CMK (cell line): ENCODE measurements at regions not wholly inside any gene's neighbourhood (a gene's known extent, or its start where the extent isn't known, plus 50 kb on each side); places are given as distances from the start of the nearest gene placed in this dataset.
"Not testable (repeated sequence)": the region's sequence is repeated elsewhere in the genome, so short reads cannot be mapped to it uniquely, and the experiment has no call there.

Source experiments
- DNase-seq: peaks from one replicate; pipeline ENCODE4 v3.0.0-alpha.2; 2010; ENCODE audit warnings: low read depth

GRCh38 chr11:34754171-34754823, 133.4 kb downstream of the EHF start:
- DNase-seq, result no peak

- DNase-seq, result no peak
These were observed 130.0 kb downstream of the EHF start for GRCh38 chr11:34750692-34751405.

GRCh38 chr11:34749666-34750659, 129.1 kb downstream of the EHF start:
- no peak for DNase-seq

DNA sequence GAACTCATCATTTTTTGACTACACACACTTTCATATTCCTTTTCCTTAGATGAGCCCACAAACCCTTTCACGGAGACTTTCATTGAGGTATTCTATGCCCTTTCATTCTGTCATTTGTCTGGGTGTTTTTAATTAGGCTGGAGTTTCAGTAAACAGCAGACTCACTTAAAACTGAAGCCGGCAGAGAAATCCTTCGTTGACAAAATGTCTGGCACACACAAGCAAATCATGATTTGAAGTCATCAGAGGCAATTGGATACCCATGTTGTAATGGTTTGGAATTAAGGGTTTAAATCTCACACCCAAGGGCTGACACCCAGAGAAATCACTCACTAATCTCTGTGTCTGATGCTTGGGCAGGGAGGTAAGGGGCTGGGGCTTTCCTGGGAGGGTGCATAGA, 127.1 kb downstream of the EHF start:
- no peak for DNase-seq

GRCh38 chr11:34747251-34747650, 126.4 kb downstream of the EHF start:
- DNase-seq, result no peak

DNA sequence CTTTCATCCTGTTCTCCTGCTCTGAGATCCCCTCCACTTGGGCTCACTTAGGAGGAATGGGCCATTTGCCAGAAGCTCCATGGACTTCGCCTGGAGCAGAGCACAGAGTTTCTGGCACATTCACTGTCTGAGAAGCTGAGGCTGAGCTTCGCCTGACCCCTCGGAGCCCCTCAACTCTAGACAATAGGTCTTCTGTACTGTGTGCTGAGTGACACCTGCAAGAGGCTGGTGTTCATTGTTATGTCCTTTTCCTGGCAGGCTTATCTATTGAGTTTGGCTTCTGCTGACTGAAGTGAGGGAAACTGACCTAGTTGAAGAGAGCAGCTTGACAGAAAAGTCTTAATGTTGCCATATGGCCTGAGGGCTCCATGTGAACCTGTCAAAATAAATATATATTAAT, 124.3 kb downstream of the EHF start:
- DNase-seq, result no peak

GRCh38 chr11:34744511-34744910, 123.6 kb downstream of the EHF start:
- no peak for DNase-seq

DNA sequence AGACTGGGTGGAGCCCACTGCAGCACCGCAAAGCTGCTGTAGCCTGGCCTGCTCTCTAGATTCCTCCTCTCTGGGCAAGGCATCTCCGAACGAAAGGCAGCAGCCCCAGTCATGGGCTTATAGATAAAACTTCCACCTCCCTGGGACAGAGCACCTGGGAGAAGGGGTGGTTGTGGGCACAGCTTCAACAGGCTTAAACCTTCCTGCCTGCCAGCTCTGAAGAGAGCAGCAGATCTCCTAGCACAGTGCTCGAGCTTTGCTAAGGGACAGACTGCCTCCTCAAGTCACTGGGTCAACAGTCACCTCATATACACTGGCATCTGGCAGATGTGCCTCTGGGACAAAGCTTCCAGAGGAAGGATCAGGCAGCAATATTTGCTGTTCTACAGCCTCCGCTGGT, 117.3 kb downstream of the EHF start:
- no peak for DNase-seq

- no peak for DNase-seq
These were observed 111.9 kb downstream of the EHF start for GRCh38 chr11:34732831-34733230.

- DNase-seq, result no peak
These were observed 110.7 kb downstream of the EHF start for GRCh38 chr11:34731603-34732002.

DNA sequence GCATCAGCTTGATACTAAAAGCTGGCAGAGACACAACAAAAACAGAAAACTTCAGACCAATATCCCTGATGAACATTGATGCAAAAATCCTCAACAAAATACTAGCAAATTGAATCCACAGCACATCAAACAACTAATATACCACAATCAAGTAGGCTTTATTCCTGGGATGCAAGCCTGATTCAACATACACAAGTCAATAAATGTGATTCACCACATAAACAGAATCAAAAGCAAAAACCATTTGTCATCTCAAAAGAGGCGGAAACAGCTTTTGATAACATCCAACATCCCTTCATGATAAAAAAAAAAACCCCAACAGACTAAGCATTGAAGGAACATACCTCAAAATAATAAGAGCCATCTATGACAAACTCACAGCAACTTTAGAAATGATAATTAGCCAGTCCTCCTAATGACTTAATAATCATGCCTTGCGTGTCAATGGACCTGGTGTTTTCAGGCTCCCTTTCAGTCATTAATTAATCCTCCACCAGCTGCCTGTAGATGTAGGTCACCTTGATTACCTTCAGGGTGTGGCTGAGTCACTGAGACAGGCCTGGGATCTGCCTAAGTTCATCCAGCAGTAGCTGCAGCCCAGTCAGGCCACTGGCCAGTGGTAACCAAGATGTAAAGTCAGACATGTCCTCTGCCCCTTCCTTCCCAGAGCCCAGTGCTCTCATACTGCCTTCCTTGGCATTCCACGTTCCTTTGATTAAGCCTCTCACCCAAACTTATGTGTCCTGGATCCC, 109.8 kb downstream of the EHF start:
- no peak for DNase-seq

GRCh38 chr11:34728609-34729008, 107.7 kb downstream of the EHF start:
- no peak for DNase-seq

DNA sequence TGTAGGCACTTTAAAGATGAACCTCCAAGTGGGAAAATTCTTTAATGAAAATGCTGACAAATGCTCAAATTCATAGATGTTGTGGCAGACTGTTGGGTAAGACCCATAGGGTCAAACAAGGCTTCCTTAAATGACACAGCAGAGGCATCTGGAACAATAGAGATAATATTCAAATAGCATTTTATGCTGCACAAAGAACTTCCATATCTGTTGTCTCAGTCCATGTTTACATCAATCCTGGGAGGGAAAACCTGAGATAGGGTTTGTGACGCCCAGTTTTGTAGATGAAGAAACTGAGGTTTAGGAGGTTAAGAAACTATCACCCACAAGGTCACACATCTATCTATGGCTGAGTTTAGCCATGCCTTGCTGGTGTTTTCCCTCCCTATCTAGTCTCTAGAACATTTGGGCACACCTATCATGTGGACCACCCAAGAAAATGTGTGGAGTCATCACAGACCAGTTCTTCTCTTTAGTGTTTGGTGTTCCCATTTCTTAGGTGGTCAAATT, 106.4 kb downstream of the EHF start:
- no peak for DNase-seq

- DNase-seq, result no peak
These were observed 104.1 kb downstream of the EHF start for GRCh38 chr11:34724973-34725372.

DNA sequence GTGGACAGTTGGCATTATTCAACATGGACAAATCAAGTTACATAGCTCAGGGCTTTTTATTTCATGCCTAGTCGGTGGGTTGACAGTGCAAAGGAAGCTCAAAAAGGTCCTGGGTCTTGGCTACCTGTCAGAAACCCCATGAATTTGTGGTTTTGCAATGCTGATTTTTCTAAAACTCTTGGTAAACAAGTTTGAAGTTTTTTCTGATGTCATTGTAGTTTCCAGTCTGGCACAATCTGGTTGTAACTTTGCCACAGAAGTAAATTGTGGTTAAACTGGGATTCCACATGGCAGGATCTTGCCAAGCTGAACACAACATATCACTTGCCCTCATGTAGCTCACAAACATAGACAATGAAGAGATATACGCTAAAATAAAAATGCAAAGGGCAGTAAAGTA, 100.8 kb downstream of the EHF start:
- DNase-seq, result no peak

DNA sequence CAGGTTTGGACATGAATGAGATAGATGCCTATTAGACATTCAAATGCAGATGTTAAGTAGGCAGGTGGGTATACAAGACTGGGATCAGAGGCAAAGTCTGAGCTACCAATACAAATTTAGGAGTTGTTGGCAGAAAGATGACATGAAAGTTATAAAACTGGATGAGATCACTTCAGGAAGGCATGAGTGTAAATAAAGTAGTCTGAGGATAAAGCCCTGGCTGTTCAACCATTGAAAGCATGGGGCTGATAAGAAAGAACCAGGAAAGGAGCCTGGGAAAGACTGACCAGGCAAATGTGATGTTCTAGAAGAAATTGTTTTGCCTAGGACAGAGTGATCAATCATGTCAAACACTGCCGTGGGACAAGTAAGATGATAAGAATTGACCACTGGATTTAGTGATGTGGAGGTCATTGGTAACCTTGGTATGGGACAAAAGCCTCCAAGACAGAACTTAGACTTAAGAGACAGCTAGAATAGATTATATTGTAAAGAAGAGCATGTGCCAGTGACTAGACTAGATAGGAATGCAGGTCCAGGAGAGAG, 98.5 kb downstream of the EHF start:
- no peak for DNase-seq

DNA sequence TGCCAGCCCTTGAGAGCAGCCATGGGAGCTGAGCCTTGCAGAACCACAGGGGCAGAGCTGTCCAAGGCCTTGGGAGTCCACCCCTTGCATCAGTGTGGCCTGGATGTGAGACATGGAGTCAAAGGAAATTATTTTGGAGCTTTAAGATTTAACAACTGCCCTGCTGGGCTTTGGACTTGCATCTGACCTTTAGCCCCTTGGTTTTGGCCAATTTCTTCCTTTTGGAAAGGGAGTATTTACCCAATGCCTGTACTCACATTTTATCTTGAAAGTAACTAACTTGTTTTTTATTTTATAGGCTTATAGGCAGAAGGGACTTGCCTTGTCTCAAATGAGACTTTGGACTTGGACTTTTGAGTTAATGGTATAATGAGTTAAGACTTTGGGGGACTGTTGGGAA, 92.7 kb downstream of the EHF start:
- DNase-seq, result not testable (repeated sequence)
